NT2/D1 (cell line): ENCODE measurements at regions not wholly inside any gene's neighbourhood (a gene's known extent, or its start where the extent isn't known, plus 50 kb on each side); places are given as distances from the start of the nearest gene placed in this dataset.

Experiments used
- YY1 ChIP-seq: IDR thresholded peaks from 2 replicates; pipeline ENCODE4 v1.6.1; 2011; ENCODE audit not compliant: insufficient read length, insufficient read depth
- ZNF274 ChIP-seq: IDR thresholded peaks from 2 replicates; pipeline ENCODE4 v1.6.1; 2011; ENCODE audit warnings: mild to moderate bottlenecking, low read depth, low read length

- TF ChIP-seq YY1 = no peak
- no peak for TF ChIP-seq ZNF274
Measured at GRCh38 chr11:112847568-112847967, 113.7 kb upstream of the NCAM1 start.
